GM18951 (cell line): ENCODE measurements at regions not wholly inside any gene's neighbourhood (a gene's known extent, or its start where the extent isn't known, plus 50 kb on each side); places are given as distances from the start of the nearest gene placed in this dataset.

Experiments used
- POLR2A ChIP-seq: IDR thresholded peaks from 4 replicates; pipeline ENCODE4 v1.6.1; 2011; ENCODE audit warnings: mild to moderate bottlenecking; ENCODE audit not compliant: insufficient read length, insufficient read depth; ENCODE audit errors: extremely low read depth
- in situ Hi-C: fragments of 300-500 bp; cut with MboI; formaldehyde crosslinking; loops from one replicate; pipeline ENCODE4 v1.12.0; 2022; ENCODE audit warnings: low sequenced_read_pairs, mixed read lengths, inconsistent platforms; ENCODE audit not compliant: unreplicated experiment

GRCh38 chr1:25106976-25107642 lies 125.2 kb downstream of the SYF2 start:
- no peak for TF ChIP-seq POLR2A
- in situ Hi-C loops: no loop called here

- TF ChIP-seq POLR2A: no peak
- in situ Hi-C loops: no loop called here
These were observed 126.0 kb downstream of the SYF2 start for GRCh38 chr1:25106352-25106751.

DNA sequence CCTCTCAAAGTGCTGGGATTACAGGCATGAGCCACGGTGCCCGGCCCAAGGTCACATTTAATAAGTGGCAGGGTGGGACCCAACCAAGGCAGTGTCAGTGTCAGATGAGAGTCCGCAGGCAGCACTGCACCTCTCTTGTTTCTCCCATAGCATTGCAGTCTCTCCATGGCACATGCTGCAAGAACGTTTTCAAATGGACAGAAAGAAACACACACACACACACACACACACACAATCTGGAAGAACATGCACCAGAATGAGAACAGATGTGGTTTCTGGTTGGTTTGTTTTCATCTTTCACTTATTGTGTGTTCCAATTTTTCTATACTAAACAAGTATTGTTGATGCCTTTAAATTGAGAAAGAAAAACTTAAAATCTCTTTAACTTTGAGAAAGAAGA lies 126.5 kb downstream of the SYF2 start:
- no peak for TF ChIP-seq POLR2A
- in situ Hi-C loops: no loop called here

DNA sequence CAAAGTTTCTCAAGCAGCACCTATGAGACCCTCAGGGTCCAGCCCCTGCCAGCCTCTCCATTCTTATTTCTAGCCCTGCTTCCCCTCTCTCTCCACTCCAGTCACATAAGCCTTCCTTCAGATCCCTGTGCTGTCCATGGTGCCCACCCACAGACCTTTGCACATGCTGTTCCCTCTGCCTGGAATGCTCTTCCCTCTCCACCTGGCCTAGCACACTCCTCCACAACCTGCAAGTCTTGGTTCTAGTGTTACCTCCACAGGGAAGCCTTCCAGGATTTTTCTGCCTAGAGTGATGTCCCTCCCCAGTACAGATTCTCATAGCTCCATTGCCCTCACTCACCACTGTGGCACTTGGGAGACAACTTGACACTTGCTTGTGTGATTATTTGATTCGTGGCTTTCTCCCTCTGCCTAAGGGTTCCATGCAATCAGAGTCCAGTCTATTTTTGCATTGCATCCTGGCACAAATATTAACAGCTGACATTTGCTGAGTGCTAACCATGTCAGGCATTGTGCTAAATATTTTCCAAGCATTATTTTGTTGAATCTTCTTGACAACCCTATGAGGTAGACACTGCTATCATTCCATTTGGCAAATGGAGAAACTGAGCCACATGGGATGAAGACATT lies 127.3 kb downstream of the SYF2 start:
- in situ Hi-C loops: no loop called here
- TF ChIP-seq POLR2A: no peak

DNA sequence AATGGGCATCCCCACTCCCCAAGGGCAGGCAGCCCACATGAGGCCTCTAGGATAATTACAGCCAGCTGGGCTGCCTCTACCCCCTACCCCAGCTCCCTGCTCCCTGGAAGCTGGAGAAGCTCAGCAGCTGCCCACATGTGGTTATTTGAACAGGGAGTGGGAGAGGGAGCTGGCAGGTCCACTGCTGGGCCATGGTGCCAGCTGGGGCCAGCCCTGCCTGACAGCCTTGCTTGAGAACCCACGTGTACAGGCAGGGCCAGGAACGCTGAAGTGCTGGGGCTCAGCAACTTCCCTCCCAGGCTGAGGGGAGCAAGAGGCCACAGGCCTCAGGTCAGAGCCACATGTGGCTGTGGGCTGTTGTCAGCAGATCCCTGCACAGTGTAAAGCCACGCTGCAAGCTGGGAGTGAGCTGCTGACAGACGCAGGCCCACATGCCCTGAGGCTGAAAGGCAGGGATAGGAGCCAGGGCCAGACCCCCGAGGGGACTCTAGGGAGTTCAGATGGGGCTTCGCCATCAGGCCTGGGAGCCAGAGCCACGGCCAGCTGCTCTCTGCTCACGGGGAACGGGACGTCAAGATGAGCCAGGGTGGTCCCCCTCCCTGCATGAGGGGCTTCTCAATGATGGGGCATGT lies 129.0 kb downstream of the SYF2 start:
- TF ChIP-seq POLR2A: no peak
- in situ Hi-C loops: no loop called here

- no peak for TF ChIP-seq POLR2A
- in situ Hi-C loops: no loop called here
These were observed 132.0 kb downstream of the SYF2 start for GRCh38 chr1:25100151-25100833.

- no peak for TF ChIP-seq POLR2A
- in situ Hi-C loops: loop anchor here (5.0 kb wide), 1 partner anchor 62 kb away; no protein-coding TSS in a partner anchor
These were observed 132.9 kb downstream of the SYF2 start for GRCh38 chr1:25099343-25099951.

DNA sequence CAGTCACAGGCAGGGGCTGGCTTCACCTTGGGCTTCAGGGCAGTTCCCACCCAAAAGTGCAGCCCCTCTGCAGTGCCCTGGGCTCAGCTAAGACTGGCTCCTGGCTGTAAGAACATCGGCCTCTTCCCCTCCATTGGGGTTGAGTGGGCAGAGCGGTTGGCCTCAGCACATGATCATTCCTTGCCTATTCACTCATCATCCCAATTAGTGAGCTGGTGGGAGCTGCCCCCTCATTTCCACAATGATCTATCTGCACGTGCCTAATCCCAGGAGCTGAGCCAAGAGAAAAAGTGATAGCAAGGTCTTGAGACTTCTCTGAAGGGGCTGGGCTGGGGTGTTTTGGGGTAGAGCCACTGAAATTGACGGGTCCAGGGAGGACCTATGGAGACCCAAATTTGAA lies 133.6 kb downstream of the SYF2 start:
- in situ Hi-C loops: loop anchor here (5.0 kb wide), 1 partner anchor 61 kb away; no protein-coding TSS in a partner anchor
- TF ChIP-seq POLR2A: no peak

- in situ Hi-C loops: loop anchor here (5.0 kb wide), 1 partner anchor 59 kb away; no protein-coding TSS in a partner anchor
- no peak for TF ChIP-seq POLR2A
These were observed 135.8 kb downstream of the SYF2 start for GRCh38 chr1:25096307-25097150.

- TF ChIP-seq POLR2A: no peak
- in situ Hi-C loops: loop anchor here (5.0 kb wide), 1 partner anchor 58 kb away; no protein-coding TSS in a partner anchor
These were observed 136.6 kb downstream of the SYF2 start for GRCh38 chr1:25095635-25096200.

DNA sequence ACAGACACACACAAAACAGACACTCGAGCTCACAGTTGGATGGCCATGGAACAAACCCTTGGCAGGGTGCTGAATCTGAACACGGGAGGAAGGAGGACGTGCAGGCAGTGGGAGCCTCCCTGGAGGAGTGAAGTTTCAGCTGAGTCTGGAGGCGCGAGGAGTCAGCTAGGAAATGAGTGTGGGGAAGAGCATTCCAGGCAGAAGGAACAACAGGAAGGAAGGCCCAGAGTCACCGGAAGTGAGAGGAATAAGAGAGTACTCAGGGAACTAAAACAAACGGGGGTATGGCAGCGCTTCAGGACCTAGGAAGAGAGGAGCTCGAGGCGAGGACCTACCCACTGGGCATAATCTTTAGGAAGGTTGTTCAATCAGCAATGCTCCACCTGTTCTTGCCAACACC lies 137.3 kb downstream of the SYF2 start:
- no peak for TF ChIP-seq POLR2A
- in situ Hi-C loops: loop anchor here (5.0 kb wide), 1 partner anchor 58 kb away; no protein-coding TSS in a partner anchor

GRCh38 chr1:25094229-25094628 lies 138.1 kb downstream of the SYF2 start:
- TF ChIP-seq POLR2A: no peak
- in situ Hi-C loops: no loop called here

DNA sequence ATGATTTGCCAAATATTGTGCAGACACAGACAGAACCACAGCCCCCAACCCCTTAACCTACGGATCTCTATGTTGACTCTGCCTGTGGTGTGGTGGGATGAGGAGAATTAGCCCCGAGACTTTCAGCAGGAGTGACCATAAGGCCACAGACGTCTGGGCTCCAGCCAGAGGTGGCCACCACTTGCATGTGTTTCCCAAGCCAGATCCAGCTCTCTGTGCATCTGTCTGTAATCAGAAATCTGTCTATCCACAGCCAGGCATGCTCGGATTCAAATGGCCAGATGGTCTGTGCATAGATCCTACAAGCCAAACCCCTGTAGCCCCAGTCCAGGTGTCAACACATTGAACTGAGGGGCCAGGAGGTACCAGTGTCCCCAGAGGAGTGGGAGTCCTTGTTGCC lies 140.6 kb downstream of the SYF2 start:
- TF ChIP-seq POLR2A: no peak
- in situ Hi-C loops: no loop called here
